Fibroblast of upper back skin (primary cell): ENCODE measurements at regions not wholly inside any gene's neighbourhood (a gene's known extent, or its start where the extent isn't known, plus 50 kb on each side); places are given as distances from the start of the nearest gene placed in this dataset.

Experiments
- DNase-seq: peaks from one replicate; pipeline ENCODE4 v3.0.0-alpha.2; 2013

- no peak for DNase-seq
Measured at GRCh38 chr9:80883426-80883825, 805.9 kb downstream of the TLE1 start.

DNA sequence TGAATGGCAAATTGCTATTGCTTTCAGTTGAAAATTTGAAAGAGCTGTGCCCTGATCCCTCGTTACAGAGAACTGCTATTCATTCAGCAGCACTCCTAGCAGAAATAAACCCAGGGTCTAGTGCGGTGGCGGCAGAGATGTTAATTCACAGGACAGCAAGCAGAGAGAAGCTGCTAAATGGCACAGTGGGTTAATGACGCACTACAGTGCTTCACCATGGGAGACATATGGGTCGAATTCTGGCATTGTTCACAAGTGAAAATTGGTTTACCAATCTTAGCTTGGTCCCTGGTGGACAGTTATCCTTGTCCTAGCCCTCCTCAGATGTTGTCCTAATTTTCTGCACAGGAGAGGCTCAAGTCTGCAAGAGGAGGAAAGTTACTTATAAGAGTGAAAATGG is 807.4 kb downstream of the TLE1 start:
- no peak for DNase-seq

- DNase-seq = no peak
Measured at GRCh38 chr9:80881320-80881719, 808.0 kb downstream of the TLE1 start.

GRCh38 chr9:80878556-80878955 is 810.8 kb downstream of the TLE1 start:
- DNase-seq = no peak

DNA sequence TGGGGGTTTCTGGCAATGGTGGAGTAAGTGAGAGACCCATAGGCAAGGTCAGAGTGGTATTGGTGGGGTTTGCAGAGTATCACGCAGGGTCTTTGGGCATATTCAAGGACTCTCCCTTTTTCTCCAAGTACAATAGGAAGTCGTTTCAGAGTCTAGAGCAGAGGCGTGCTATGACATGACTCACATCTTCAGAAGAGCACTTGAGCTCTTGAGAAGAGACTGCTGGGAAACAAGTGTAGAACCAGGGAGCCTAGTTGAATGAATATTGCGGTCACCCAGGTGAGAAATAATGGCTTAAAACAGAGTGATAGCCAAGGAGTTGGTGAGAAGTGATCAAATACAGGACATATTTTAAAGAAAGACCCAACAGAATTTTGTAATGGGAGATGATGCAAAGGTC is 813.4 kb downstream of the TLE1 start:
- DNase-seq = no peak

DNA sequence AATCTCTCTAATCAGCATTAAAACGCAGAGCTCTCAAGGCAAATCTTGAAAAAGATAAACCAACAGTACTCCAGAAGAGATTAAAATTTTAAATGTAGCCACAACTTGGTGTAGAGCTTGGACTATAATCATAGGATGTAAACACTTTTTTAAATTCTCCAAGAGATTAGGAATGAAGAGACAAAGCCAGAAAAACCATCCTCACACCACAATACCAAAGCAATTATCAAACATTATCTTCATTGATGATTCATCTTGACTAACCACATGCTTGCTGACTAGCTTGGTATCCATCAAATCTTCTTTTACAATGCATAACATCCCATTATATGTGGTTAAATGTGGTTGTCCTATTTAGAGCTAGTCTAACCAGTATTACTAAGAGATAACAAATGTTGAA is 815.1 kb downstream of the TLE1 start:
- DNase-seq = peak; percentile 90

DNA sequence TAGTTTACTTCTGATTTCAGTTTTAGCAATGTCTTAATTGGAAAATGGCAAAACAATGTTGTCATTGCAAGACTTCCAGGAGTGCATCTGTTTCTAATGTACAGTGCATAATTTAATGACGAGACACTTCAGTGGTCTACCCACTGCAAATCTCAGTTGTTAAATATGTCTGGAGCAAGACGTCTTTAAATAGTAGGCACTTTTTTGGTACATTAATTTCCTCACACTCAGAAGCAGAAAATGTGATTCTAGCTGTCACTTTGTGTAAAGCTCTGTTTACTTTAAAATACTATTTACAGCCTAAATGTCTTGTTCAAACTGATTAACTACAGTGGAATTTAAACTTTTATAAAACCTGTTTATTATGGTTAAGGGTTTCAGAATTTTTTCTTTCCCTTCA is 815.5 kb downstream of the TLE1 start:
- peak; percentile 80 for DNase-seq

- DNase-seq = no peak
Measured at GRCh38 chr9:80871596-80871995, 817.8 kb downstream of the TLE1 start.

DNA sequence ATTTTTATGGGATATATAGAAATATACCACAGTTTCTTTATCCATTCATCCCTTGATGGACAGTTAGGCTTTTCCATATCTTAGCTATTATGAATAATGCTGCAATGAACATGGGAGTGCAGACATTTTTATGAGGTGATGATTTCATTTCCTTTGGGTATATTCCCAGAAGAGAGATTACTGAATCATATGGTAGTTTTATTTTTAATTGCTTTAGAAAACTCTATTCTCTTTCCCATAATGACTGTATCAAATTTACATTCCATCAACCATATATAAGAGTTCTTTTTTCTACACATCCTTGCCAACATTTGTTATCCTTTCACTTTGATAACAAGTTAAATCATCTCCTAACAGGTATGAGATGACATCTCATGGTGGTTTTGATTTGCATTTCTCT is 821.6 kb downstream of the TLE1 start:
- DNase-seq = peak; percentile 76

DNA sequence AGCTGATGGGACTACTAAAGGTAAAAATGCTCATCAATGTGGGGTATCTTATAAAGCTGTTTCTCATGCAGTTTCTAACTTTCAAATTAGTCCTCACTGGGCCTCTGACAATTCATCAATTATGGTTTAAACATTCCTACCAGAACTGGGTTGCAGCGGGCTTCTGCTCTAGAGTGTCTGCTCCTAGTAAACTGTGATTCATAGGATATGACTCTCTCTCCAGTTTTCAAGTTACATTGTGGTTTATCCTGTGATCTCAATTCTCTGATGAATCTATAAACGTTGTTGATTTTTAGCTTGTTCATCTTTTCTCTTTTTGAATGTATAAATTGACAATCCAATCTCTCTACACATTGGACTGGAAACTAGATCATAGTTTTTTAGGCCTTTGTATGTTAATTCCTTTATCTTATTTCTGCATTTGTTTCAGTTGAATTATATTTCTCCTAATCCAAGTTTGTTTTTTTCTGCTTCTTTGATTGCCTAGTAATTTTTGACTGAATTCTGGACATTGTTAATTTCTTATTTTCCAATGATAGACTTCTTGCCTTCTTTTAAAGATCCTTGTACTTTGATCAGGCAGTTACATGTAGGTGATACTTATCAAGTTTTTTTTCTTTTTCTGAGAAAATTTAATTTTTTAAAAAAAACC is 822.6 kb downstream of the TLE1 start:
- DNase-seq = peak; percentile 29

GRCh38 chr9:80866121-80866520 is 823.2 kb downstream of the TLE1 start:
- no peak for DNase-seq

DNA sequence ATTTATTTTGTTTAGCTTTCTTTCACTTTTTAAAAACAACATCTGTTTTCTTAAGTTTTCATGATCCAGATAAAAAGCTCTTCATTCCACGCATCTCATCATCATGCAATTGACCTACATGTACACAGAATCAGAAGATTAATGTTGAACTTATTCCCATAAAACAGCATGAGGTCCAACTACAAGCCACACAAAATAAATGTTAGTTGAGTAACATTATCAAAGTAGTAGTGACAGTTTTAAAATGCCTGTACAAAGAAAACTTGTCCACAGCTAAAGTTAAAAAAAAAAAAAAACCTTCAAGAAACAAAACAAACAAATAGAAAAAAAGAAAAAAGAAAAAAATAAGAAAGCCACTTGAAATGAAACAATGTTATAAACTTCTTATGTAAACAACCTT is 846.3 kb downstream of the TLE1 start:
- no peak for DNase-seq

- peak; percentile 65 for DNase-seq
Measured at GRCh38 chr9:80842389-80842788, 847.0 kb downstream of the TLE1 start.

- no peak for DNase-seq
Measured at GRCh38 chr9:80841888-80842287, 847.5 kb downstream of the TLE1 start.

- DNase-seq = peak; percentile 74
Measured at GRCh38 chr9:80839821-80840675, 849.3 kb downstream of the TLE1 start.

DNA sequence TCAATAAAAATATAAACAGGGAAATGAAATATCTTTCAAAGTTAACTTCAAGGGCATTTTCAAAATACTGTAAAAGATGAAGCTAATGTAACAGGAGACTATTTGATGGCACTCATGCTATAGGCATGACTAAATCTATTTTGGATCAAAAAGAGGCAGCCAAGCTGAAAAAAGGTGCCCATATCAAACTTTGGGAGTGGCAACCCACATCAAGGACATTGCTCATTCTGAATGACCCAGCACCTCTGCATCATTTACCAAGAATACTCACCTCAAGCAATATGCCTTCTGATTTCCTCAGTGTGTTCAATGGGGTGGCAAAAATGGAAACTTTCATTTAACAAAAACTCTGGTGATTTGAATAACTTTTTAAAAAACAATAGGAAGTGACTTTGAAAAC is 853.3 kb downstream of the TLE1 start:
- no peak for DNase-seq

GRCh38 chr9:80831751-80832150 is 857.6 kb downstream of the TLE1 start:
- DNase-seq = no peak

DNA sequence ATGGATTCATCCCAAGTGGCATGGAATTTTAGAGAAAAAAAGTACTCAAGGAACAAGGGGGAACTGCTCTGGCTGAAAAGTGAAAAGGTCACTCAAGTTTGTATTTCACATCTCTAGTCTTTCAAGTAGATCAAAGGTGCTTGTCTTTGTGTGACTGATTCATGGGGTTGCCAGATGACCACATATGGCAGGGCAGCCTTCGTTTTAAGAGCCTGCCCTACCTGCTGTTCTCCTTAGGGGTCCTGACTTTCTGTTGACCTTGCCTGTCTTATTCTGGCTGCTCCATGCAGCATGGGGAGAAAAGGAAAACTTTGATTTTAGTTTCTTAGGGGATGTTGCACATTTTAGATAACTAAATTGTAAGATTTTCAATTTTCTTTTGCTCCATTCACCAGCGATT is 877.7 kb downstream of the TLE1 start:
- DNase-seq = no peak

- peak; percentile 18 for DNase-seq
Measured at GRCh38 chr9:80811003-80811402, 878.3 kb downstream of the TLE1 start.

GRCh38 chr9:80806671-80807070 is 882.7 kb downstream of the TLE1 start:
- no peak for DNase-seq

DNA sequence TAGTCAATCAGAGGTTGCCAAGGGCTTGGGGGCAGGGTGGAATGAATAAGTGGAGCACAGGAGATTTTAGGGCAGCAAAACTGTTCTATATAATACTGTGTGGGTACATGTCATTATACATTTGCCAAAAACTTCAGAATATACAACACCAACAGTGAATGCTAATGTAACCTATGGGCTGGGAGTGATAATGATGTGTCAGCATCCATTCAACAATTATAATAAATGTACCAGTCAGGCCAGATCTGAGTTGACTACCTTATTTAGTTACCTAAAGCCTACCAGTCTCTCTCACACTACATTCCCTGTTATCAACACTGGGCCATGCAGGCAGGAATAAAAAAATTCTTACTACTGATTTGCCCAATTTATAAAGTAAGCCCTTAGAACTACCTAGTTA is 884.5 kb downstream of the TLE1 start:
- DNase-seq = no peak

GRCh38 chr9:80797831-80798688 is 891.3 kb downstream of the TLE1 start:
- DNase-seq = peak; percentile 92

GRCh38 chr9:80797101-80797829 is 892.1 kb downstream of the TLE1 start:
- DNase-seq = peak; percentile 2
